ENCODE measurements at regions not wholly inside any gene's neighbourhood (a gene's known extent, or its start where the extent isn't known, plus 50 kb on each side); places are given as distances from the start of the nearest gene placed in this dataset.

GRCh38 chr6:19059102-19059501 is 672.0 kb downstream of the RNF144B start:
- CTCF ChIA-PET = no interaction called here
- DNase-seq = no peak
- H3K36me3 Mint-ChIP-seq = no peaks in the 10 kb centered on the region
- H3K4me1 Mint-ChIP-seq = no peaks in the 10 kb centered on the region
- peaks cover 5% of the 10 kb centered on the region for H3K9me3 Mint-ChIP-seq
- no peak overlapping the region for H3K4me3 Mint-ChIP-seq
- H3K27ac Mint-ChIP-seq = no peak overlapping the region
- no peaks in the 10 kb centered on the region for H3K27me3 Mint-ChIP-seq

GRCh38 chr6:19067165-19067564 is 680.0 kb downstream of the RNF144B start:
- CTCF ChIA-PET = no interaction called here
- no peaks in the 10 kb centered on the region for H3K27me3 Mint-ChIP-seq
- H3K4me1 Mint-ChIP-seq = no peaks in the 10 kb centered on the region
- H3K27ac Mint-ChIP-seq = no peak overlapping the region
- no peak overlapping the region for H3K4me3 Mint-ChIP-seq
- DNase-seq = no peak
- H3K9me3 Mint-ChIP-seq = peaks cover 2% of the 10 kb centered on the region
- no peaks in the 10 kb centered on the region for H3K36me3 Mint-ChIP-seq

- Mint-ChIP-seq H3K9me3 (peaks cover 3% of the 10 kb centered on the region), H3K27me3 (no peaks in the 10 kb centered on the region), H3K36me3 (no peaks in the 10 kb centered on the region), H3K27ac (no peak overlapping the region), H3K4me3 (no peak overlapping the region), H3K4me1 (no peaks in the 10 kb centered on the region)
- CTCF ChIA-PET = no interaction called here
- DNase-seq = no peak
Observed at GRCh38 chr6:19070520-19070919, 683.4 kb downstream of the RNF144B start.

- CTCF ChIA-PET = no interaction called here
- no peaks in the 10 kb centered on the region for H3K27me3 Mint-ChIP-seq
- H3K4me1 Mint-ChIP-seq = no peaks in the 10 kb centered on the region
- H3K36me3 Mint-ChIP-seq = no peaks in the 10 kb centered on the region
- DNase-seq = no peak
- H3K27ac Mint-ChIP-seq = no peak overlapping the region
- no peak overlapping the region for H3K4me3 Mint-ChIP-seq
- peaks cover 6% of the 10 kb centered on the region for H3K9me3 Mint-ChIP-seq
Observed at GRCh38 chr6:19083801-19084200, 696.7 kb downstream of the RNF144B start.

GRCh38 chr6:19086480-19086879 is 699.3 kb downstream of the RNF144B start:
- no peak for DNase-seq
- Mint-ChIP-seq H3K36me3 (no peaks in the 10 kb centered on the region), H3K27ac (no peak overlapping the region), H3K4me3 (no peak overlapping the region), H3K27me3 (no peaks in the 10 kb centered on the region), H3K9me3 (peaks cover 3% of the 10 kb centered on the region), H3K4me1 (no peaks in the 10 kb centered on the region)
- CTCF ChIA-PET = no interaction called here

- no peaks in the 10 kb centered on the region for H3K4me1 Mint-ChIP-seq
- H3K36me3 Mint-ChIP-seq = no peaks in the 10 kb centered on the region
- H3K9me3 Mint-ChIP-seq = peaks cover 3% of the 10 kb centered on the region
- no peak overlapping the region for H3K27ac Mint-ChIP-seq
- DNase-seq = no peak
- H3K27me3 Mint-ChIP-seq = no peaks in the 10 kb centered on the region
- CTCF ChIA-PET = no interaction called here
- no peak overlapping the region for H3K4me3 Mint-ChIP-seq
Observed at GRCh38 chr6:19087296-19087695, 700.1 kb downstream of the RNF144B start.

- no peaks in the 10 kb centered on the region for H3K36me3 Mint-ChIP-seq
- H3K27ac Mint-ChIP-seq = no peak overlapping the region
- no peaks in the 10 kb centered on the region for H3K4me1 Mint-ChIP-seq
- H3K4me3 Mint-ChIP-seq = no peak overlapping the region
- H3K9me3 Mint-ChIP-seq = peaks cover 1% of the 10 kb centered on the region
- CTCF ChIA-PET = no interaction called here
- no peak for DNase-seq
- no peaks in the 10 kb centered on the region for H3K27me3 Mint-ChIP-seq
Observed at GRCh38 chr6:19087897-19088296, 700.7 kb downstream of the RNF144B start.

- Mint-ChIP-seq H3K4me3 (no peak overlapping the region), H3K27ac (no peak overlapping the region), H3K27me3 (no peaks in the 10 kb centered on the region), H3K9me3 (peaks cover 8% of the 10 kb centered on the region), H3K36me3 (no peaks in the 10 kb centered on the region), H3K4me1 (no peaks in the 10 kb centered on the region)
- CTCF ChIA-PET = no interaction called here
- DNase-seq = no peak
Observed at GRCh38 chr6:19100752-19101151, 713.6 kb downstream of the RNF144B start.

GRCh38 chr6:19102936-19103335 is 715.8 kb downstream of the RNF144B start:
- Mint-ChIP-seq H3K4me3 (no peak overlapping the region), H3K9me3 (peaks cover 15% of the 10 kb centered on the region), H3K4me1 (no peaks in the 10 kb centered on the region), H3K27me3 (no peaks in the 10 kb centered on the region), H3K27ac (no peak overlapping the region), H3K36me3 (no peaks in the 10 kb centered on the region)
- no peak for DNase-seq
- CTCF ChIA-PET = no interaction called here

- H3K9me3 Mint-ChIP-seq = peaks cover 16% of the 10 kb centered on the region
- no peak overlapping the region for H3K4me3 Mint-ChIP-seq
- no peak for DNase-seq
- H3K27ac Mint-ChIP-seq = no peak overlapping the region
- CTCF ChIA-PET = no interaction called here
- H3K4me1 Mint-ChIP-seq = no peaks in the 10 kb centered on the region
- no peaks in the 10 kb centered on the region for H3K27me3 Mint-ChIP-seq
- no peaks in the 10 kb centered on the region for H3K36me3 Mint-ChIP-seq
Observed at GRCh38 chr6:19107468-19107867, 720.3 kb downstream of the RNF144B start.

- Mint-ChIP-seq H3K27ac (no peak overlapping the region), H3K27me3 (no peaks in the 10 kb centered on the region), H3K36me3 (no peaks in the 10 kb centered on the region), H3K9me3 (peaks cover 10% of the 10 kb centered on the region), H3K4me3 (no peak overlapping the region), H3K4me1 (no peaks in the 10 kb centered on the region)
- CTCF ChIA-PET = no interaction called here
- DNase-seq = no peak
Observed at GRCh38 chr6:19121521-19121920, 715.6 kb upstream of the ID4 start.

GRCh38 chr6:19127081-19127480 is 710.1 kb upstream of the ID4 start:
- Mint-ChIP-seq H3K4me3 (no peak overlapping the region), H3K36me3 (no peaks in the 10 kb centered on the region), H3K27me3 (no peaks in the 10 kb centered on the region), H3K27ac (no peak overlapping the region), H3K9me3 (peaks cover 11% of the 10 kb centered on the region), H3K4me1 (no peaks in the 10 kb centered on the region)
- CTCF ChIA-PET = no interaction called here
- DNase-seq = no peak

GRCh38 chr6:19128701-19129100 is 708.5 kb upstream of the ID4 start:
- Mint-ChIP-seq H3K36me3 (no peaks in the 10 kb centered on the region), H3K4me1 (no peaks in the 10 kb centered on the region), H3K27ac (no peak overlapping the region), H3K9me3 (peaks cover 14% of the 10 kb centered on the region), H3K4me3 (no peak overlapping the region), H3K27me3 (no peaks in the 10 kb centered on the region)
- DNase-seq = no peak
- CTCF ChIA-PET = interaction anchor here (0.6 kb wide), 1 partner anchor 350 kb away, joined by 3 read pairs; no protein-coding TSS in a partner anchor

- CTCF ChIA-PET = no interaction called here
- H3K4me1 Mint-ChIP-seq = no peaks in the 10 kb centered on the region
- no peak overlapping the region for H3K27ac Mint-ChIP-seq
- no peak overlapping the region for H3K4me3 Mint-ChIP-seq
- H3K36me3 Mint-ChIP-seq = no peaks in the 10 kb centered on the region
- no peaks in the 10 kb centered on the region for H3K27me3 Mint-ChIP-seq
- peaks cover 20% of the 10 kb centered on the region for H3K9me3 Mint-ChIP-seq
- no peak for DNase-seq
Observed at GRCh38 chr6:19135706-19136105, 701.5 kb upstream of the ID4 start.

GRCh38 chr6:19137505-19137904 is 699.7 kb upstream of the ID4 start:
- Mint-ChIP-seq H3K4me3 (no peak overlapping the region), H3K4me1 (no peaks in the 10 kb centered on the region), H3K36me3 (no peaks in the 10 kb centered on the region), H3K27me3 (no peaks in the 10 kb centered on the region), H3K9me3 (peaks cover 20% of the 10 kb centered on the region), H3K27ac (no peak overlapping the region)
- CTCF ChIA-PET = no interaction called here
- DNase-seq = no peak

- DNase-seq = no peak
- Mint-ChIP-seq H3K27me3 (no peaks in the 10 kb centered on the region), H3K27ac (no peak overlapping the region), H3K36me3 (no peaks in the 10 kb centered on the region), H3K4me1 (no peaks in the 10 kb centered on the region), H3K9me3 (peaks cover 16% of the 10 kb centered on the region), H3K4me3 (no peak overlapping the region)
- CTCF ChIA-PET = no interaction called here
Observed at GRCh38 chr6:19142275-19142674, 694.9 kb upstream of the ID4 start.
